Activated CD4-positive, alpha-beta T cell treated with anti-CD3 and anti-CD28 coated beads for 48 hours (primary cell): ENCODE measurements at regions not wholly inside any gene's neighbourhood (a gene's known extent, or its start where the extent isn't known, plus 50 kb on each side); places are given as distances from the start of the nearest gene placed in this dataset.
"Not testable (repeated sequence)": the region's sequence is repeated elsewhere in the genome, so short reads cannot be mapped to it uniquely, and the experiment has no call there.

ENCODE experiments used
- DNase-seq: peaks from one replicate; pipeline ENCODE4 v3.0.0-alpha.2; 2020

GRCh38 chr5:125222597-125223240, 476.3 kb upstream of the ZNF608 start:
- DNase-seq = no peak

GRCh38 chr5:125225424-125225823, 479.0 kb upstream of the ZNF608 start:
- no peak for DNase-seq

- DNase-seq = no peak
Measured at GRCh38 chr5:125226825-125227224, 480.4 kb upstream of the ZNF608 start.

DNA sequence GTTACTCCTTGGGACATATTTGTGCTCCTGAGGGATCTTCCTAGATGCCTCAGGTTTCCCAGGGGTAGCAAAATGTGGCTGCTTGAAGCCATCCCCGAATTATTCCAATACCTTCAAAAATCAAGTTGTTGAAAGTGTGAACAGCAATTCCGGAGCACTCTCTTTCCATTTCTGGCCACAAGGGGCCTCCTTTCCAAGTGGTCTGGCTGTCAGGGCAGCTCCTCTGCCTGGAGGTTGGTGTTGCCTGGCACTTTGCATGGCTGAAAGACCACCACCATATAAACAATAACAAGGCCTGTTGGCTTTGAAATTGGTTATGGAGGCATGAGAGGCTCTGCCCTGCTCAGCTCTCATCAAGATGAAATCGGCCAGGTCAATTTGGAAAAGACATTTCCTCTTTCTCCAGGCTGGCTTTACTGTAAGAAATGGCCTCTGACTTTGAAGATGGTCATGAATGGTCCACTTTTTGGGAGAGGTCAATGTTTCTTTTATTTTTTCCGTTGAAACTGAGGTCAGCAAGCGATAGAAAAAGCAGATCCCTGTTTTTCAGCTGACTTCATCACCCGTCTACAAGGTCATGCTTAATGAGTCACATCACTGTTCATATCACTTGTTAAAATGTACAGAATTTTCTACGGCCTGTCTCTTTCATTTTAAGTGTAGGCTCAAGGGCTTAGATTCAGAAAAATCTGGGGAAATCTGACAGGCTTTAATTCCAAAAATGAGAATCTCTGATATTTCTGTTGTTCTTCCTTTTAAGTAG, 481.1 kb upstream of the ZNF608 start:
- DNase-seq = no peak

- DNase-seq = no peak
Measured at GRCh38 chr5:125228363-125229070, 482.1 kb upstream of the ZNF608 start.

GRCh38 chr5:125229556-125229955, 483.1 kb upstream of the ZNF608 start:
- no peak for DNase-seq

GRCh38 chr5:125232779-125233230, 486.4 kb upstream of the ZNF608 start:
- DNase-seq = no peak

DNA sequence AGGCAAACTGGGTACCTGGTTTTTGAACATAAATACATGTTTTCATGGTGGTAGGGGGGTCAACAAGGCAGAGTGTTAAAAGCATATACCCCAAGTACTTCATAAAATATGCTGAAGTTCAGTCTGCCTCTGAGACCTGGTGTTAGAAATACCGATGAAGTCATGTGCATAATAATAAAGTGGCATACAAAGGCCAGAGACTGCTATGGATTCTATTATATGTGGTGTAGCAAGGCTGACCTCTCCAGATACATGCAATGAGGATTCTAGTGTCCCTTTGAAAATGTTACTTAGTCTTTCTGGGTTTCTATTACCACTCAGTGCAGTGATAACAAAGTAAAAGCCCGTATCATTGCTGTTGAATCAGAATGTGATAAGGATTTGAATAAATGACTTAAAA, 487.5 kb upstream of the ZNF608 start:
- DNase-seq = no peak

DNA sequence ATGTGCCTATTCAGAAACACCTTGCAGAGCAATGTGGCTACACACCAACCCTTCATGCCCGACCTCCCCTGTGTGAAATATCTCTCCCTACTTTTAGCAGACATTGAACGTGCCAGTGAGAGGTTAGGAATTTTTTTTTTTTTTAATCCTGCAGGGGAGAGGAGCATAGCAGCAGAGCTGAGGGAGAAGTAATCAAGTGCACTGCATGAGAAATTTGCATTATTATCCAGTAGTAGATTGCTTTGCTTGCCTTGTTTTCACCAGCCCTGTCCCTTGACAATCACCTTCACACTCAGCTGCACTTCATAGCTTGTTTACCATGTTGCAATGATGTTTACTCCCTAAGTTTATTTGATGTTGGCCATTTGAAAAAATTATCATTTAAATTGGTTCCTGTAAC, 489.6 kb upstream of the ZNF608 start:
- DNase-seq = no peak

DNA sequence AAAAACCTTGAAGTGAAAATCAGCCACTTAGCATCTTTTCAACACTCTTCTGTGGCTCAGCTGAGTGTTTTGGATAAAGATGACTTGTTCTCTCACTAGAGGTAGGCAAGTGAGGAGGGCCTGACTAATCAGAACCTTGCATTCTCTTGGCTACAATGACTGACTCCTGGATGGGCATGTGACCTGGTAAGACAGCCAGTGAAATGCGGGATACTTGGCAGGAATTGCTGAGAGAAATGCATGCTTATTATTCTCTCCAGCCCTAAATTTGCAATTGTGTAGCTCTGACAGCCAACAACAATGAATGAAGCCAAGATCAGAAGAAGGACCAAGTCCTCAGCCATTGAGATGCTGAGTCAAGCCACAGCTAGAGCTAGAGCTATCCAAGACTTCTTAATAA, 490.5 kb upstream of the ZNF608 start:
- no peak for DNase-seq

GRCh38 chr5:125244531-125244930, 498.1 kb upstream of the ZNF608 start:
- DNase-seq = no peak

DNA sequence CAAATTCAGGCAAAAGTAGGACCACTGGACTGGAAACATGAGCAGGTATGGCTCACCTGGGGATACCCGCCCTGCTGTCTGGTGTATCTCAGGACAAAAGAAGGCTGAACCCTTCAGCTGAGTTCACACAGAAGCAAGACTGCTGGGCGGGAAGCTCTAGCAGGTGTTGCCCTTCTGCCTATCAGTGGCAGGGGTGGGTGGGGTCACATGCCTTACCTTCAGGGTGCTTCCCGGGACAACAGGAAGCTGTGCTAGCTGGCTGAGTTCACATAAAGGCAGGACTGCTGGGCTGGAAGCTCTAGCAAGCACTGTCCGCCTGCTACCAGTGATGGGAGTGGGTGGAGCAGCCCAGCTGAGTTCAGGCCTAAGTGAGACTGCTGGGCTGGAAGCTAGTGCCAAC, 498.8 kb upstream of the ZNF608 start:
- no peak for DNase-seq

- DNase-seq = no peak
Measured at GRCh38 chr5:125249400-125249799, 503.0 kb upstream of the ZNF608 start.

- no peak for DNase-seq
Measured at GRCh38 chr5:125251703-125252102, 505.3 kb upstream of the ZNF608 start.

DNA sequence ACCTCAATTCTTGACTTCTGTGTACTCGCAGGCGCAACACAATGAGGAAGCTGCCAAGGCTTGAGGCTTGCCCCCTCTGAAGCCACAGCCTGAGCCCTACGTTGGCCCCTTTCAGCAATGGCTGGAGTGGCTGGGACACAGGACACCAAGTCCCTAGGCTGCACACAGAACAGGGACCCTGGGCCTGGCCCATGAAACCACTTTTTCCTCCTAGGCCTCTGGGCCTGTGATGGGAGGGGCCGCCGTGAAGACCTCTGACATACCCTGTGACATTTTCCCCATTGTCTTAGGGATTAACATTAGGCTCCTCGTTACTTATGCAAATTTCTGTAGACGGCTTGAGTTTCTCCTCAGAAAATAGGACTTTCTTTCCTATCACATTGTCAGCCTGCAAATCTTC, 507.2 kb upstream of the ZNF608 start:
- not testable (repeated sequence) for DNase-seq

DNA sequence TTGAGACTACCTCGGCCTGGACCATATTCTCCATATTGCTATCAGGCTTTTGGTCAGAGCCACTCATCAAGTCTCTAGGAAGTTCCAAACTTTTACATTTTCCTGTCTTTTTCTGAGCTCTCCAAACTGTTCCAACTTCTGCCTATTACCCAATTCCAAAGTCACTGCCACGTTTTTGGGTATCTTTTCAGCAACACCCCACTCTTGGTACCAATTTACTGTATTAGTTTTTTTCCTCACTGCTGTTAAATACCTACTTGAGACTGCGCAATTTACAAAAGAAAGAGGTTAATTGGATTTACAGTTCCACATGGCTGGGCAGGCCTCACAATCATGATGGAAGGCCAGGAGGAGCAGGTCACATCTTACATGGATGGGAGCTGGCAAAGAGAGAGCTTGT, 507.8 kb upstream of the ZNF608 start:
- DNase-seq = no peak

DNA sequence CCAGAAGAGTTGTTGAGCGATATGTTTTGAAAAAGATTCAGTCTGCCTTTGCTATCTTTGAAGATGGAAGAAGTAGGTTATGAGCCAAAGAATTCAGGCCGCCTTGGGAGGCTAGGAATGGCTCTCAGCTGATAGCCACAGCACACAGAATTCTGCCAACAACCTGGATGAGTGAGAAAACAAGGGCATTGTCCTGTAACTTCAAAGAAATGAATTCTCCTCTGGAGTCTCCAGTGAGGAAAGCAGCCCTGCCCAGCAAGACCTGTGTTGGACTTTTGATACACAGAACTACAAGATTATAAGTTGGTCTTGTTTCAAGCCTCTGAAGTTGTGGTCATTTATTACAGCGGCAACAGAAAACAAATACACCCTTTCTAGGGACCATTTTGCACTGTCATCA, 509.9 kb upstream of the ZNF608 start:
- DNase-seq = no peak

- DNase-seq = no peak
Measured at GRCh38 chr5:125257057-125257972, 510.9 kb upstream of the ZNF608 start.

GRCh38 chr5:125257997-125258396, 511.6 kb upstream of the ZNF608 start:
- DNase-seq = no peak

DNA sequence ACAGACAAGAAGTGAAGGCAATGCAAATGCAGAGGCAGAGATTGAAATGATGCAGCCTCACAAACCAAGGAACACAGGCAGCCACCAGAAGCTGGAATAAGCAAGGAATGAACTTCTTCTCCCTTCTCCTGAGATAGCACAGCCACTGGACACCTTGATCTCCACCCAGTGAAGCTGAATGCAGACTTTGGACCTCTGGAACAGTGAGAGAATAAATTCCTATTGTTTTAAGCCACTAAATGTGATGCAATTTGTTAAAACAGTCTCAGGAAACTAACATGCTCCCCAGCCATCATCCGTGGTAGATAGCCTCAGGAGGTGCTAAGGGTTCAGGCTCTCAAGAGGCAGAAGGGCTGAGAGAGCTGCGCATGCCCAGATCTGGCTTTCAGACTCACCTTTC, 512.2 kb upstream of the ZNF608 start:
- DNase-seq = no peak

GRCh38 chr5:125261505-125262250, 515.2 kb upstream of the ZNF608 start:
- DNase-seq = no peak

DNA sequence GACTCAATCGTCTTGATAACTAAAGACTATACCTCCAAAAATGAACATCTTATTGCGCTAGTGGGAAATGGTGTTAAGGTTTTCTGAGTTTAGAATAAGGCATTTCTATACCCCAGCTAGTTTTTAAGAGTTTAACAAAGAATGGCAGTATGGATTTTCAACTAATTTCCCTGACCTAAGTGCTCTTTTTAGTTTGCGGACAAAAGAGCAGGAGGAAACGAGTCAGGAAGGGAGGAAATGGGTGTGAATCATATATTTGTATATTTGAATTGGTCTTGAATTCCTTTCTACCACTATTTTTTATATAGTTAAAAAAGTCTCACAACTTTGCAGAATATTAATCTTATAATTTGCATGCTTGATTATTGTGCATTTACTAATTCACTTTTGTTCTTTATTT, 516.3 kb upstream of the ZNF608 start:
- no peak for DNase-seq
